NCI-H2081 treated with DMSO at 0.1 percent for 48 hours (cell line): ENCODE measurements at regions not wholly inside any gene's neighbourhood (a gene's known extent, or its start where the extent isn't known, plus 50 kb on each side); places are given as distances from the start of the nearest gene placed in this dataset.

Source experiments
- DNase-seq: peaks from one replicate; lab custom pipeline; 2025; lab: John Stamatoyannopoulos, UW

DNA sequence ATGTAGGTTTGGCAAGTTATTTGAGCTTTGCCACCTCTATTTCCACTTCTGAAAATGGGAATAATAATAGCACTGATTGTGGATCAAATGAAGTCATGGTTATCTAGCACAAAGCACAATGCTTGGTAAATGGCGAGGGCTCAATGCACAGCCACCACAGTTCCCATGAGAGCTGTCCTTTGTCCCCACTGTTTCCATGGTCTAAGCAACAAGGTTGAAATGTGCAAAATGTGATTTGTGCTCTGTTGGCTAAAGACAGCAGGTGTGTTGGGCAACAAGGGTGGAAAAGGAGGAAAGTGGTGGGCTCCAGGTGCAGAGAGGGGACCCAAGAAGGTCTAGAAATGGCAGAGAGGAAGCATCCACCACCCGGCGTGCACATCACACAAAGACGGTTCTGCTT is 200.5 kb downstream of the TRIM29 start:
- DNase-seq, result no peak

DNA sequence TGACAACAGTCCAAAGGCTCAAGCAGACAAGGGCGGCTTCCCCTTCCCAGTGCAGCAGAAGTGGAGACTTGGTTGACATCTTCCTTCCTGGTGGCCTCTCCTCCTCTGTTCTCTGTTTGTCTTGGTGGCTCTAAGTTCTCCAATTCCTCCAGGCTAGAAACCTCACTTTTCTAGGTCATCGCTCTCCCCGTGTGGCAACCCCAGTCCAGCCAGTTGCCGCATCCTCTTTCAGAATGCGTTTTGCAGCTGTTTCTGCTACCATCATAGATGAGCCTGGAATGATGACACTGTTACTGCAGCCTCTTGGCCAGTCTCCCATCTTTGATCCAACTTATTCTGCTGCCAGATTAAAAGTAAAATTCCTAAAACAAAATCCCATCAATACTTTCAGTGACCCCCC is 201.5 kb downstream of the TRIM29 start:
- DNase-seq, result no peak

DNA sequence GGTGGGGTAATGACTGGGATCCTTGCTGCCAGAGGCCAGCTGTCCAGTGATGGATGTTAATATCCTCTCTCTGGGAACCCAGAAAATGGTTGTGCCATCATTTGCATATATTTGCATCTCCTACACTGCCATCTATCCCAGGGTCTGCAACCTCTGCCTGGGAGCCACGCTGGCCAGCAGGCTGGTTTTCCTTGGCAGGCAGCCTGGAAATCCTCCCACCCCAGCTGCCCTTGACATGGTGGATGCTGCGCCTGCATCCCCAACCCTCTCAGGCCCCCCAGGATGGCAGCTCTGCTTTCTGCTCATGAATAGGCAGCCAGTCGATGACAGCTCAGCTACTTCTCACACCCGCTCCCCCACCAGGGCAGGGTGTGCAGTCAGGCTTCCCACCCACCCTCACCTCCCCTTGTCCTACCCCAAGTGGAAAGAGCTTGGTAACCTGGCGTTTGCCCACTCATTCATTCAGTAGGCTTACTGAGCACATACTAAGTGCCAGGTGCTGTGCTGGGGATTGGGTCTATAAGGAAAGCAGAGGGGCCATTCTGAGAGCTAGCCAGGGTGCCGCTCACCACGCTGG is 202.5 kb downstream of the TRIM29 start:
- no peak for DNase-seq

DNA sequence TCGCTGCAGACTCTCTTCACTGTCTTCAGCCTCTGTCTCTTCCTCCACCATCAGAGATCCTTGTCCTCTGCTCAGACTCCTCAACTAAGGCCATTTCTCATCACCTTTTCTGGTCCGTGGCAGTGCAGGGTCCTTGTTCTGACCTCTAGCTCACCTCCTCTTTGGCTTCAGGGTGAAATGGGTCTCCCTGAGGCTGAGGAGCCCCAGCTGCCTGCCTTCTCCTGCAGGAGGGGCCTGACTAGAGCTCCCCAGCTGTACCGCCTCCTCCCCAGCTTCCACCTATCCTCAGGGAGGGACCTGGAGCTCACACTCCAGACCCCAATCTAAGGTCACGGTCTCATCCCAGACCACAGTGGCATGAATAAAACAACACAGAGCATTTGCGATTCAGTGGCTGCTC is 203.0 kb downstream of the TRIM29 start:
- no peak for DNase-seq

DNA sequence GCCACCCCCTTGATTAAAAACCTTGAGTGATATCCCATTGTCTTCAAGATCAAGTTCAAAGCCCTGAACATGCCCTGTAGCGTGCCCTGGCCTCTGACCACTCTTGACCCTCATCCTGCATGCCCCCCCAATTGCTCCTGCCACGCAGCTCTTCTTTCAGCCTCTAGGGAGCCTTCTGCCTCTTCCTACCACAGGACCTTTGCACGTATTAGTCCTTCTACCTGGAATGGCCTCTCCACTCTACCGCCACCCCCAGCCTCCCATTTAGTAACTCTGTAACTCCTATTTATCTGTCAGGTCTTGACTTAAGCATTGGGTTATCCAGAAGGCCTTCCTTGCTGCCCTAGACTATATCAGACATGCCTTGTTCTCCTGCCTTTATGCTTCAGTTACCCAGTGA is 203.6 kb downstream of the TRIM29 start:
- DNase-seq, result no peak

DNA sequence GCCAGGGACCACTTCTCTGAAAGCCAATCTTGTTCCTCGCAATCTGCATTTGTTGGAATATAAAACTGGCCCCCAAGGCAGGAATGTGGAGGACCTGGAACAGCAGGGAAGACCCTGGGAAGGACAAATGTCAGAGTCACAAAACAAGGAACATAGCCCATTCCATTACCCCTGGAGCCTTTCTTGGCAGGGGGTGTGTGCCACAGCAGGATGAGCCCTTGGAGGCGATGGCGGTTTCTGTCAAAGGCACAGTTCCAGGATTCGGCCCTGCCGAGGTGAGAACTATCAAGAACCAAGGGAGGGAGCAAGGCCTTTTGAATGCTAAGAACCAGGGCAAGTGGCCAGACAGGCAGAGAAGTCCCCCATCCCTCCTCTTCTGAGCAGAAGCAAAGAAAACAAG is 204.3 kb downstream of the TRIM29 start:
- DNase-seq, result no peak

DNA sequence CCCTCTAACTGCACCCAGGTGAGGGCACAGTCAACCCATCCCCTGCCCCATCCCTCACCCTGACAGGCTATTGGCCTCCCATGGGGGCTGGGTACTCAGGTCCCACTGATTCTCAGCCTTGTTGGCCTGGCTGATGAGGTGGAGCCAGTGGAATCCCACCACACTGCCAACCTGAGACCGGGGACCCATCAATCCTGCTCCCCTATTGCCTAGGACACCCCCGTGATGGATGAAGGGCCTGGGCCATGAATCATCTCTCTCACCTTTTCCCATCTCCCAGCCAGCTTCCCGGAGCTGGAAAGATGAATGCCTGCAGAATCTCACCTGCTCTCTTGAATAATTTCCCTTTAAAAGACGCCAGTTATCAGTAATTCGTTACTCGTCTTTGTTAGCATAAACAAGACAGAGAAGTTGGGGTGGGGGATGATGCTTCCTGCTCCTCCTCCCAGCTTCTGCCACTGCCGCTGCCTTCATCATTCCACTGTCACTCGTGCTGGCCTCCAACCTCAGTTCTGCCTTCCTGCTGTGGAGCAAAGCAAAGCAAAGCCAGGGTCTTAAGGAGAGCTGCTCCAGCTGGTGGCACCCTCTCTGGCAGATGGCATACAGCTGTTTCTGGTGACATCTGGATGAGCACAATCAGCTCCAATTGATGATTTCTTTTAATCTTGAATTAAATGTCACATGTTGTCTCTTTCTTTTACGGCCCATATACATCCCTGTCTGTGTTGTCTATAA is 204.0 kb upstream of the NECTIN1 start:
- DNase-seq, result no peak

DNA sequence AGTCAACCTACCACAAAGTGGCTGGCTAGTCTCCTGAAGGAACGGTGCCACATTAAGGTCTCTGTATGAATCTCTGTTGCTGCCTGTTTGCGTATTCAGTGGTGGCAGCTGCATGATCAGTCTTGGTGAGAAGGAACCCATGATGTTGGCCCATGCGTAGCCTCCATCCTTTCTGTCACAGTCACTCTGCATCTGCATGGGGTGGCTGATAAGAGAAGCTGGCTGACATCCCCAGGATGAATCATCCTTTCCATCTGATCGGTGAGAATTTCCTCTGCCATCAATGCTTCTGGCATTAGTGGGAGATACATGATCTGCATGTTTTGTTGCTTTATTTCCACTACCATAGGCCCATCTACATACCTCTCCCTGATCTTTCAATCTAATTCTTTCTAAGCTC is 199.0 kb upstream of the NECTIN1 start:
- no peak for DNase-seq

DNA sequence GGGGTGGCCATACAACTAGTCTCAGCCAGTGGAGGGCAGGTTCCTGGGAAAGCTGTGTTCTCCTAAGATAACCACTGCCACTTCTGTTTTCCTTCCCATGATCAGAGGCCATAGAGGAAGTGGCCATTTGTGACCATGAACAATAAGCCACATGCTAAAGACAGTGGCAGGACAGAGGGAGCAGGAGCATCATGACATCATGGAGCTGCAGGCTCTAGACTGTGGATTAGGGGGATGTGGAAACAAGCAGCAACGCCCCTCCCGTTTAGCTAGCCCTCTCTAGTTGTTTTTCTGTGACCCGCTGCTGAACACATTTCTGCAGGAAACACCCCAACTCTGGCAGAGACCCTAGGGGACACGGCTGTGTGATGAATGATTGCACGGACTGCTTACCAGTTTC is 195.0 kb upstream of the NECTIN1 start:
- DNase-seq, result no peak

DNA sequence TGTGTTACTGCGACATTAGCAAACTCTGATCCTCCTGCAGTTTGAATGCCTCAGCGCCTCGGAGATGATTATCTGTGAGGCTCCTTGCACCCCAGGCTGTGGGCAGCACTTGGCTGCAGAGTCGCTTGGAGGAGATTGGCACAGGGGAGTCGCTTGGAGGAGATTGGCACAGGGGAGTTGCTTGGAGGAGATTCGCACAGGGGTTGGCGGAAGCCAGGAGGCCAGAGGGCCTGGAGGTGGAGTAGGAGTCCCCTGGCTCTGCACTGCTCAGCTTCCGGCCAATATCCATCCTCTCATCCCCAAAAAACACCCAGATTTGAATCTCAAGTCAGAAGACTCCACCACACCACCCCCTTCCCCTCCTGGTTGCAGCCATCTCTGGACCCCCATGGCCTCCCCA is 192.6 kb upstream of the NECTIN1 start:
- DNase-seq, result no peak

DNA sequence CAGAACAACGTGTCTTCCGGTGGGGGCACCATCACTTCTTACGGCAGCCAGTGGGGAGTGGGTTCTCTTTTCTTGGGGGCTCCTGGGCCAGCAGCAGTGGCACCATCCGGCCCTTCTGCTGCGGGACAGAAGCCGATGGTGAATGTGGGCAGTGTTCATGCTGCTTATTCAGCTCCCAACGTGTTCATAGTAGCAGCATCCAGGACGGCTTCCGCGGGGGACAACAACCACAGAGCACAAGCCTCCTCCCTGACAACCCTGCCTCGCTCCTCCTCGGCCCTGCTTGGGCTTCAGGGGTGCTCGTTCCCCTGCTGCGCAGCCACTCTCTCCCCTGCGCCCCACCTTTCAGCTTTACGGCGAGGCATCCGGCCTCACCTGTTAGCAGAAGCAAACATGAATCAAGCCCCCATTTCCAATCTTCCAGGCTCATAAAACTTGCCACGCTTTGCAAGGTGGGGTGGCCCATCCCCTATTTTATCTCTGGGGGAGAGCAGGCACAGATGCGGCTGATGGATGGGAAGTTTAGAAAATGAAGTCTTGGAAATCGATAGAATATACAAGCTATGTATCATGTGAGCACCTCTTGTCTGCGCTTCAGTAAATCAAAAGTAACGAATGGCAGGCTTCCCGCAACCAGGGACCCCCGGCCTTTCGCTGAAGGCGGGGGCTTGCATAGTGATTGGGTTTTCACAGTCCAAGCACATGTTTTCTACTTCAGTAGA is 191.8 kb upstream of the NECTIN1 start:
- no peak for DNase-seq

DNA sequence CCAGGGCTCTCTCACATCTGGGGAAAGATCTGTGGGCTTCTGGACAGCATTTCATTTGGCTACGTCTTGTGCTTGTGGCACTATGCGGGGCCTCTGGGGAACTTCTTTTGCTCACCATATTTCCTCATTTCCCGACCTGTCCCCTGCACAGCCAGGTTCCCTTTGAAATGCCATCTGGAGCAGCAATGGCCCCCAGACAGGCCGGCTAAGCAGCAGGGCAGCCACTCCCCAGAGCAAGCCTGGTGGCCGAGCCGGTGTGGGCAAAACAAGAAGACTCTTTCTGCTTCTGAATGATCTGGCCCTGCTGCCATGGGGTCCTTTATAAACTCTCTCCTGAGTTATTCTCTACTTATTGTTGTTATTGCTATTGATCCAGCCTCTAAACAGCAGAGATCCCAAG is 190.7 kb upstream of the NECTIN1 start:
- DNase-seq, result no peak

DNA sequence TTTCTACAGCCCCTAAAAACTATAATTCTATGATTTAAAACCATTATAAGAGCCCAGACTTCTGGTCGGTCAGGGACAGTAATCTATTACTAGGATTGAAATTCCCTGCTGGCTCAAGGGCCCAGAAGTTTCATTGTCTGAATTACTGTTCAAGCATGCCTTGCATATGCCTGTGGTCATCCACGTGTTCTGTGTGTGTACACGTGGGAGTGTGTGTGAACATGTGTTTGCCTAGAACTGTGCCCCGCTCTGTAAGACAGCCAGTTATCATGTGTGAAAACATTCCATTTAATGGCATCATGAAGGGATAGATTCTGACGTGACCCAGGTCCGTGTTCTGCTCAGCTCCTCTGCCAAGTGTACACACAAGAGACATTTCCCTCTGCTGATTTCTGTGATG is 189.3 kb upstream of the NECTIN1 start:
- DNase-seq, result no peak

DNA sequence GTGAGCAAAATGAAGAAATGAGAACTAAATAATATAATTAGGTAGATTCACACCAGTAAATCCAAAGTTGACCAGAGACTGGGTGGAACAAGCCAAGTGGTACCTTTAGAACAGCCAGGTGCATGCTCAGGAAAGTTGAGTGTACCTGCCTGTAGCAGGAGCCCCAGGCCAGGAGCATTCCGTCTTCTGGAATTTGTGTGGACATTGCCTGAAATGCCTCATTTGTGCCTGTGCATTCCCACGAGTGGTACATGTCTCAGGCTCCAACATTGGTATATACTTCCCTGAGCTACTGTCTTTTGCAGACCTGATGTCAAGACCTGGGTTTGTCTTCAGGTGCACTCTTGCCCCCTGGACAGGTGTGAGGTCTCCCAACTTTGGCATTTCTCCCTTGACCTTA is 187.6 kb upstream of the NECTIN1 start:
- no peak for DNase-seq

DNA sequence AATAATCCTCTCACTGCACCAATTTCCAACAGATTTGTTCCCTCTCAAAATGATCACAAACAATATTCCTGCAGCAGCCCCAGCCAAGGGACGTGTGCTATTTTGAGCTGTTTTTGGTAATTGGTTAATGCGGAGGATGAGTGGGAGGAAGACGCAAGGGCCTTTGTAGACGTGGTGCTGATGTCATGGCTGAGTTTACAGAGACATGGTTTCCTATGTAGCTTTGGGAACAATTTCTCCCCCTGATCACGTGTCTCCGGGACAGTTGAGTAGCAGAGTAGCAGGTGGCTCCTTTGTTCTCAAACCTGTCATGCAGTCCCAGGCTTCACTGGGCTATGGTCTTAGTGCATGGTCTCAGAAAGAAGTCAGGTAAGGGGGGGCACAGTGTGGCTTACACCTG is 183.2 kb upstream of the NECTIN1 start:
- DNase-seq, result no peak

DNA sequence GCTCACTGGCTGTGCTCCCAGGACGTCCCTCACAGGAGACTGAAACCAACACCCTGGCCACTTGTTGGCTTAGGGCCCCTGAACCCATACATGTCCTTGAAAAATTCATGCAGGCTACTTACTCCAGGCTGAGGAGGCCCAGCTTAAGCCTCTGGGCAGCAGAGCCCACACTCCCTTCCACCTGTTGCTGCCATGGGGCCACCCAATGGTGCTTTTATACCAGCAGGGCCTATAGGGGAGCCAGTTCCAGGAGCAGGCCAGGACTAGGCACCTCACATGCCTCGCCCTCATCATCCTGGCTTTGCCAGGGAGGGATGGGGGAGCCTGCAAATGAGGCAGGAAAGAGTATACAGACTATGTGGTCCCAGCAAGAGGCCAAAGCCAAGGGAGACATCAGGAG is 181.7 kb upstream of the NECTIN1 start:
- no peak for DNase-seq

DNA sequence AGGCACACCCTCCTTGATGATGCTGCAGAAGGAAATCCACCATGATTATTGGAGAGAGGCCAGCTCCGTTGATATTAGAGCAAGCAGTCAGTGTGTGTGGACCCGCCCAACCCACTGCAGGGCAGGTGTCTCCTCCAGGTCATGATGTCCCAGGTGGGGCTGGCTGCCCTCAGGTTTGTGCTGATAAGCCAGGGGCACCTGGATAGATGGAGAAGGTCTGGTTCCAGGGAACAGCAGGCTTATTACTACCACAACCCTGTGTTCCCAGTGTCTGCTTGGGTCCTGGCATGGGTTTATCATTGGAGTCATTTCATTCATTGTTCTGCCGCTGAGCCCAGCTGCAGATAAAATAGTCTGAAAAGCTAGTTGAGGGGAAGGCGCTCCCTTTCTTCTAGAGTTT is 181.1 kb upstream of the NECTIN1 start:
- DNase-seq, result no peak

DNA sequence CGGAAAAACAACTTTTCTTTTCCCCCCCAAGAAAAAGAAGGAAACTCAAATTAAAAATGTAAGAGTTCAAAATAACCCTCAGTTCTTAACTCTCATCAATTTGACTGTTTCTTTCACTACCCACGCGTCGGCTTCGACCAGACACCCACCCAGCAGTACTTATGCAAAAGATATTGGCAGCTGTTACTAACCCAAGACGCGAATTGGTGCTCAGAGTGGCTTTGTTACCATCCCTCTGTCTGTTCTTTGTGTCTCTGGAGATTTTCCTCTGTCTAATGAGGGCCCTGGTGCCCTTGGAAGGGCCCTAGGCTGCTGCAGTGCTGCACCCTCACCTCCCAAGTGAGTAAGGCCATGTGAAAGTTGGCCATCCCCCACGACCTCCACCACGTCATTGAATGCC is 180.5 kb upstream of the NECTIN1 start:
- DNase-seq, result no peak

DNA sequence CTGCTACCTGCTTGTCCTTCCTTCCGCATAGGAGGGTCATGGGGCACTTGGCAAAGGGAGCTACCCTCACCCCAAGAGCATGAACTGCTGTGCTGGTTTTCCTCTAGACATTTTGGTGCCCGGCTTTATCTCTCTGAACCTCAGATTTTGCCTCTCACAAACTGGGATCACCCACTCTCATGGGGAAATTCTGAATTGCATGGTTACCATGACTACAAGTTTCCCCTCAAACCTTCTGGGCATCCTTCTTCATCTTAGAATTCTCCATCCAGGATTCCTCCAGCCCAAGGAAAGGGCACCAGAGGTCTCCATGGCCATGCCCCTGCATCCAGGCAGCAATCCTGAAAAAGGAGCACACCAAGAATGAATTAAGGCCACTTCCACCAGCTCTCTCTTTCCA is 180.1 kb upstream of the NECTIN1 start:
- no peak for DNase-seq

DNA sequence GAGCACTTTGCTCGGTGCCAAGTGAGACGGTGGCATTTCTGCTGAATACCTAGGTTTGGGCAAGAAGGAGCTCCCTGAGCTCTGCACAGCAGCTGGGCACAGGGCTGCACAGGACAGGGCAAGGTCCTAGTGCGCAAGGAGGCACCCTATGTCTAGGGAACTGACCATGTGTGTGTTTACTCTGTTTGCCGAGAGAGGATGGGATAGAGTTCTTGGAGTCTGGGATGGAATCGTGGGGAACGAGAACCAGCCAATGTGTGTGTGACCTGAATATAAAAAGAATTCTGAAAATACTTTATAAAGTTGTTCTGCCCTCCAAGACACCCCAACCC is 179.5 kb upstream of the NECTIN1 start:
- DNase-seq, result no peak

DNA sequence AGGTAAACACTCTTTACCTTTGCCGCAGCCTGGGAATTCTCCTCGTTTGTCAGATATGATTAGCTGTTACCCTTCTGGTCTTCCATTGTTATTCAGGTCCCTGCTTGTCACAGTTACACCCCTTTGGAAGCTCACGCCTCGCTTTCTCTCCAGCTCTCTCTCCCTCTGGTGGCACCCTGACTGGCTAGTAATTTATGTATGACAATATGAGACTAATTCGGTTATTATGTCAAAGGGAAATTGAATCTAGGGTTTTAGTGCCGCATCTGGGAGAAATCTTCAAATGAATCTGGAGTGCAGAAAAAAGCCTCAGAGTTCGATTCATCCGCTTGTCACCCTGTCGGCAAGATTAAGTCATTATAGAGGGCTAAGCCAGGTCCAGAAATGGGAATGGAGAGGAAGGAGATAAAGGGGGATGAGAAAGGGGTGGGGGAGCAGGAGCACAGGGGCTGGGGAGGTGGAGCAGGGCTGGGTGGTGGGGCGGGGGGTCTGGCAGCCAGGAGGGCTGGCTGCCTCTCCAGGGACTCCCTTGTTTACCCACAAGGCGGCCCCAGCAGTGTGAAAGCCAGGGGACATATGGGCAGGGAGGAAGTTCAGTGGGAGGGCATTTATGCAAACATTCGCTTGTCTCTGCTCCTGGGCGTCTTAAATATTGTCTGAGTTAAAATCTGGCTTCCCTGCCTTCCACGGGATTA is 179.0 kb upstream of the NECTIN1 start:
- DNase-seq, result peak; percentile 61

DNA sequence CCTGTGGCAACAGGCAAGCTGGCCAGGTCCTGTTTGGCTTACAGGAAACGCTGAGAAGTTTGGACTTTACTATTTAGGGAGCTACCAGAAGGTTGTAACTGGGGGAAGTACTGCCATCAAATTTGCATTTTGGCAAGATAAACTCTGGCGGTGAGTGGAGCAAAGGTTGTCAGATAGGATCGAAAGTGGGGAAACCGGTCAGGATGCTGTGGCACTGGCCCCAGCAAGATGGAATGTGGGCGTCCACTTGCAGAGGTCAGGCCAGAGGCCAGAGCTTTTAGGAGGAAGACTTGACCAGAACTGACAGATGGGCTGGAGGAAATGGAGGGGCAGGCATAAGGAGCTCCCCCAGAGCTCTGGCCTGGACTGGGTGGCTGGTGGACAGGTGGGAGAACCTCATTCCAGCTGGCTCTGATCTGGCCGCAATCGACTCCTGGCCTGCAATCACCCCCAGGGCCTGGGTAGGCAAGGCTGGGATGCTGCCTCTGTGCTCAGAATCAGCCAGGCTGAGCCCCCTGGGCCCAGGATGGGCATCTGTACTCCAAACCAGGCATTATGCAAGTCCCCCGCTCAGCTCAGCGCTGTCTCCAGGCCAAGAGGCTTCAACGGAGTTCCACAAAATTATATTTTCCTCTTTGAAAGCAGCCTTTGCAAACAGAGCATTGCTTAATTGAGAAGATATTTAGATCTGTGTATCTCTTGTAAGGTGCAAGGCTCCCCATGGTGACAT is 178.3 kb upstream of the NECTIN1 start:
- no peak for DNase-seq
